ENCODE measurements at regions not wholly inside any gene's neighbourhood (a gene's known extent, or its start where the extent isn't known, plus 50 kb on each side); places are given as distances from the start of the nearest gene placed in this dataset.

GRCh38 chr10:81708416-81708815, 166.6 kb upstream of the NRG3 start:
- Histone ChIP-seq H3K9me3 (ENCODE audit: low read length) (no peaks in the 10 kb centered on the region), H3K4me3 (ENCODE audit: low read depth, low read length, poor library complexity, severe bottlenecking) (no peak overlapping the region), H3K27ac (ENCODE audit: low read depth, low read length, poor library complexity, severe bottlenecking) (no peak overlapping the region), H3K79me2 (ENCODE audit: insufficient read depth, low read depth, low read length) (no peaks in the 10 kb centered on the region), H4K20me1 (ENCODE audit: insufficient read depth, low read length) (no peaks in the 10 kb centered on the region), H3K36me3 (ENCODE audit: insufficient read depth, low read length) (no peaks in the 10 kb centered on the region), H3K4me2 (ENCODE audit: low read length) (no peak overlapping the region), H3K9me2 (ENCODE audit: insufficient read depth, low read length) (no peaks in the 10 kb centered on the region), H2AFZ (ENCODE audit: low read length) (no peak overlapping the region), H3K4me1 (ENCODE audit: insufficient read depth, low read length, poor library complexity, severe bottlenecking) (no peaks in the 10 kb centered on the region)
- ChIA-PET POLR2A (no interaction called here), CTCF (ENCODE audit: unreplicated experiment) (no interaction called here)
- BruUV-seq (replicated peaks) = no TSS peak
- no peak for TF ChIP-seq EZH2phosphoT487 (IDR thresholded peaks at IDR 0.05; ENCODE audit: borderline replicate concordance, low read depth, low read length)
- TF ChIP-seq, protein P1, sequence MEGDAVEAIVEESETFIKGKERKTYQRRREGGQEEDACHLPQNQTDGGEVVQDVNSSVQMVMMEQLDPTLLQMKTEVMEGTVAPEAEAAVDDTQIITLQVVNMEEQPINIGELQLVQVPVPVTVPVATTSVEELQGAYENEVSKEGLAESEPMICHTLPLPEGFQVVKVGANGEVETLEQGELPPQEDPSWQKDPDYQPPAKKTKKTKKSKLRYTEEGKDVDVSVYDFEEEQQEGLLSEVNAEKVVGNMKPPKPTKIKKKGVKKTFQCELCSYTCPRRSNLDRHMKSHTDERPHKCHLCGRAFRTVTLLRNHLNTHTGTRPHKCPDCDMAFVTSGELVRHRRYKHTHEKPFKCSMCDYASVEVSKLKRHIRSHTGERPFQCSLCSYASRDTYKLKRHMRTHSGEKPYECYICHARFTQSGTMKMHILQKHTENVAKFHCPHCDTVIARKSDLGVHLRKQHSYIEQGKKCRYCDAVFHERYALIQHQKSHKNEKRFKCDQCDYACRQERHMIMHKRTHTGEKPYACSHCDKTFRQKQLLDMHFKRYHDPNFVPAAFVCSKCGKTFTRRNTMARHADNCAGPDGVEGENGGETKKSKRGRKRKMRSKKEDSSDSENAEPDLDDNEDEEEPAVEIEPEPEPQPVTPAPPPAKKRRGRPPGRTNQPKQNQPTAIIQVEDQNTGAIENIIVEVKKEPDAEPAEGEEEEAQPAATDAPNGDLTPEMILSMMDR (conservative IDR thresholded peaks at IDR 0.05; ENCODE audit: low read length) = no peak
- intact Hi-C loops (cut with micrococcal nuclease; ENCODE audit: unreplicated experiment) = no loop called here
- DNase-seq (ENCODE audit: low spot score) = no peak

DNA sequence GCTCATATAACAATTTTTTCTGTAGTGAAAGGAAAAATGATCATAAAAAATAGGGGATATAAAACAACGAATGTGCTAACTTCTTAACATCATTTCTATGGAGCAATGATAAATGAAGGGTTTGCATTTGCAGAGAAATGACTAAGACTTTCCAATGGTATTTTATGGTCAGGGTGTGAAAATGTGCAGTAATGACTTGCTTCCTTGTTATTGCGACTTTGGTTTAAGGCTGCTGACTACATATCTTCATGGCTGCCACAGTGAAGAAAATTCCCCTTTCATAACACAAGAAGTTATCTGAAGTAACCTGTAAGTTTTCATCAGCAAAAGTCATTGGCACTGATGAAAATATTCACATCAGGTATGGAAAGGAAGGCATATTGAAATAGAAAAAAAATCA, 166.1 kb upstream of the NRG3 start:
- Histone ChIP-seq H3K9me3 (ENCODE audit: low read length) (no peaks in the 10 kb centered on the region), H3K27ac (ENCODE audit: low read depth, low read length, poor library complexity, severe bottlenecking) (no peak overlapping the region), H3K79me2 (ENCODE audit: insufficient read depth, low read depth, low read length) (no peaks in the 10 kb centered on the region), H3K4me2 (ENCODE audit: low read length) (no peak overlapping the region), H2AFZ (ENCODE audit: low read length) (no peak overlapping the region), H3K4me3 (ENCODE audit: low read depth, low read length, poor library complexity, severe bottlenecking) (no peak overlapping the region), H4K20me1 (ENCODE audit: insufficient read depth, low read length) (no peaks in the 10 kb centered on the region), H3K4me1 (ENCODE audit: insufficient read depth, low read length, poor library complexity, severe bottlenecking) (no peaks in the 10 kb centered on the region), H3K36me3 (ENCODE audit: insufficient read depth, low read length) (no peaks in the 10 kb centered on the region), H3K9me2 (ENCODE audit: insufficient read depth, low read length) (no peaks in the 10 kb centered on the region)
- no peak for TF ChIP-seq EZH2phosphoT487 (IDR thresholded peaks at IDR 0.05; ENCODE audit: borderline replicate concordance, low read depth, low read length)
- TF ChIP-seq, protein P1 (conservative IDR thresholded peaks at IDR 0.05; ENCODE audit: low read length) = no peak
- no peak for DNase-seq (ENCODE audit: low spot score)
- intact Hi-C loops (cut with micrococcal nuclease; ENCODE audit: unreplicated experiment) = no loop called here
- ChIA-PET POLR2A (no interaction called here), CTCF (ENCODE audit: unreplicated experiment) (no interaction called here)
- no TSS peak for BruUV-seq (replicated peaks)

DNA sequence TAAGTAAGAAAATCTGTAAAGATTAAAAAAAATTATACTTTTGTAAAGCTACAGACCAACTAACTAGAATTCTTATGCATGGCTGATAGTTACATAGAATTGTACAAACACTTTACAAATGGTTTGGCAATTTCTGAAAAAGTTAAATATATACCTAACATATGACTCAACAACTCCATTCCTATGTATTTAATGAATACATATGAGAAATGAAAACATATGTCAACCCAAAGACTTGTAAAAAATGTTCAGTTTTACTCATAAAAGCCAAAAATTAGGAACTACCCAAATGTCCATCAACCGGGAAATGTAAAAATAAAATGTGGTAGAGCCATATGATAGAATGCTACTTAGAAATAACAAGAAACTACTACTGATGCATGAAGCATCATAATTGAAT, 152.6 kb upstream of the NRG3 start:
- intact Hi-C loops (cut with micrococcal nuclease; ENCODE audit: unreplicated experiment) = no loop called here
- TF ChIP-seq, protein P1 (conservative IDR thresholded peaks at IDR 0.05; ENCODE audit: low read length) = no peak
- no peak for TF ChIP-seq EZH2phosphoT487 (IDR thresholded peaks at IDR 0.05; ENCODE audit: borderline replicate concordance, low read depth, low read length)
- CTCF ChIA-PET (ENCODE audit: unreplicated experiment) = no interaction called here

More for the DNA sequence above, 152.6 kb upstream of the NRG3 start:
- H3K36me3 ChIP-seq (ENCODE audit: insufficient read depth, low read length) = no peaks in the 10 kb centered on the region
- no peak overlapping the region for H2AFZ ChIP-seq (ENCODE audit: low read length)
- no TSS peak for BruUV-seq (replicated peaks)
- no peaks in the 10 kb centered on the region for H4K20me1 ChIP-seq (ENCODE audit: insufficient read depth, low read length)
- H3K9me3 ChIP-seq (ENCODE audit: low read length) = no peaks in the 10 kb centered on the region
- no peak overlapping the region for H3K4me3 ChIP-seq (ENCODE audit: low read depth, low read length, poor library complexity, severe bottlenecking)
- H3K79me2 ChIP-seq (ENCODE audit: insufficient read depth, low read depth, low read length) = no peaks in the 10 kb centered on the region
- POLR2A ChIA-PET = no interaction called here
- no peak overlapping the region for H3K4me2 ChIP-seq (ENCODE audit: low read length)
- H3K4me1 ChIP-seq (ENCODE audit: insufficient read depth, low read length, poor library complexity, severe bottlenecking) = no peaks in the 10 kb centered on the region
- no peak overlapping the region for H3K27ac ChIP-seq (ENCODE audit: low read depth, low read length, poor library complexity, severe bottlenecking)
- no peak for DNase-seq (ENCODE audit: low spot score)
- no peaks in the 10 kb centered on the region for H3K9me2 ChIP-seq (ENCODE audit: insufficient read depth, low read length)

Measured in OCI-LY7 (cell line).